Activated T-cell treated with anti-CD3 and anti-CD28 coated beads for 48 hours (primary cell): ENCODE measurements at regions not wholly inside any gene's neighbourhood (a gene's known extent, or its start where the extent isn't known, plus 50 kb on each side); places are given as distances from the start of the nearest gene placed in this dataset.
"Not testable (repeated sequence)": the region's sequence is repeated elsewhere in the genome, so short reads cannot be mapped to it uniquely, and the experiment has no call there.

Source experiments
- DNase-seq: peaks from one replicate; pipeline ENCODE4 v3.0.0-alpha.2; 2020; ENCODE audit warnings: low read depth

- DNase-seq, result no peak
Measured at GRCh38 chr3:101138817-101139216, 145.6 kb upstream of the ABI3BP start.

GRCh38 chr3:101134331-101134730 is 141.1 kb upstream of the ABI3BP start:
- DNase-seq, result no peak

- DNase-seq, result no peak
Measured at GRCh38 chr3:101133652-101134051, 140.4 kb upstream of the ABI3BP start.

GRCh38 chr3:101133197-101133596 is 140.0 kb upstream of the ABI3BP start:
- DNase-seq, result not testable (repeated sequence)

- DNase-seq, result no peak
Measured at GRCh38 chr3:101131767-101132166, 138.5 kb upstream of the ABI3BP start.

- DNase-seq, result no peak
Measured at GRCh38 chr3:101128786-101129185, 135.6 kb upstream of the ABI3BP start.

- DNase-seq, result no peak
Measured at GRCh38 chr3:101128001-101128400, 134.8 kb upstream of the ABI3BP start.

GRCh38 chr3:101124125-101124524 is 130.9 kb upstream of the ABI3BP start:
- DNase-seq, result no peak

- DNase-seq, result no peak
Measured at GRCh38 chr3:101123081-101123480, 129.9 kb upstream of the ABI3BP start.

- no peak for DNase-seq
Measured at GRCh38 chr3:101122681-101123080, 129.5 kb upstream of the ABI3BP start.

GRCh38 chr3:101120039-101120438 is 126.8 kb upstream of the ABI3BP start:
- DNase-seq, result no peak

- no peak for DNase-seq
Measured at GRCh38 chr3:101119535-101119934, 126.3 kb upstream of the ABI3BP start.

GRCh38 chr3:101117980-101118379 is 124.8 kb upstream of the ABI3BP start:
- DNase-seq, result no peak

GRCh38 chr3:101117465-101117864 is 124.2 kb upstream of the ABI3BP start:
- DNase-seq, result no peak

GRCh38 chr3:101110295-101110694 is 117.1 kb upstream of the ABI3BP start:
- DNase-seq, result not testable (repeated sequence)

- no peak for DNase-seq
Measured at GRCh38 chr3:101104321-101104720, 111.1 kb upstream of the ABI3BP start.

GRCh38 chr3:101102678-101103296 is 109.6 kb upstream of the ABI3BP start:
- no peak for DNase-seq

- DNase-seq, result no peak
Measured at GRCh38 chr3:101100361-101101009, 107.3 kb upstream of the ABI3BP start.

GRCh38 chr3:101099791-101100190 is 106.6 kb upstream of the ABI3BP start:
- DNase-seq, result no peak

- no peak for DNase-seq
Measured at GRCh38 chr3:101096444-101096843, 103.2 kb upstream of the ABI3BP start.

GRCh38 chr3:101095693-101096430 is 102.6 kb upstream of the ABI3BP start:
- DNase-seq, result no peak

GRCh38 chr3:101091489-101091888 is 98.3 kb upstream of the ABI3BP start:
- DNase-seq, result no peak

GRCh38 chr3:101085752-101086151 is 92.5 kb upstream of the ABI3BP start:
- DNase-seq, result no peak
